Head of caudate nucleus (tissue), 42 donors: ENCODE measurements at regions not wholly inside any gene's neighbourhood (a gene's known extent, or its start where the extent isn't known, plus 50 kb on each side); places are given as distances from the start of the nearest gene placed in this dataset.

ENCODE experiments used
- DNase-seq, 42 donors: peaks; one replicate each; pipeline versions ENCODE4 v3.0.0 to v3.0.0-alpha.2; 2020 to 2021; ENCODE audit warnings: mixed read lengths in 7 of 42
- intact Hi-C: fragments of 100-400 bp; cut with DNase I; formaldehyde crosslinking; loops from one replicate; pipeline ENCODE4 v1.15.0; 2022

DNA sequence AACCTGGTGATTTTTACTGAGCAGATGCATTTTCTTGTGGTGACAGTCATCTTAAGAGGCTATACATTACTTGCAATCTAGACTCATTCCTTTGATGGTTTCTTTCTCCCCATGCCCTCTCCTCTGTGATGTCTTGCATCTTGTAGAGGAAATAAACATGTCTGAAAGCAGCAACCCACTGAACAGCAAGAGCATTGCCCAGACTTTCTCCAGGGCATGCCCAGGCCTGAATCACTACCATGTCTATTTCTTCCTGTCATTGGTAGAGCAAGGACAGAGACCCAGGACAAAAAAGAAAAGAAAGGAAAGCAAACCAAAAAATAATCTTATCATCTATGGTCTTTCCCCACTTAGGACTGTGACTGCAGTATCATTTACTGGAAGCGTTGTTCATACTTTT lies 326.1 kb downstream of the HNRNPD start:
- no peak for DNase-seq
- intact Hi-C loops, result no loop called here

DNA sequence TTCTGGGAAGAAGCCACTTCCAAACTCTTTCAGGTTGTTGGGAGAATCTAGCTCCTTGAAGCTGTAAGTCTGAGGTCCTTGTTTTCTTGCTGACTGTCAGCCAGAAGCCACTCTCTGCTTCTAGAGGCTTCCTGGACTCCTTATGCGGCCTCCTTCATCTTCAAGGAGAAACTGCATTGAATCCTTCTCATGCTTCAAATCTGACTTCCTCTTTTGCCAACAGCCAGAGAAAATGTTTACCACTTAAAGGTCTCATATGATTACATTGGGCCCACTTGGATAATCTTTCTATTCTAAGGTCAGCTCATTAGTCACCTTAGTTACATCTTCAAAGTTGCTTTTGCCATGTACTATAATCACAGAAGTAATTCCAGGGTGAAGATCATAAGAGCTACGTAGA lies 327.0 kb downstream of the HNRNPD start:
- no peak for DNase-seq
- intact Hi-C loops, result no loop called here

DNA sequence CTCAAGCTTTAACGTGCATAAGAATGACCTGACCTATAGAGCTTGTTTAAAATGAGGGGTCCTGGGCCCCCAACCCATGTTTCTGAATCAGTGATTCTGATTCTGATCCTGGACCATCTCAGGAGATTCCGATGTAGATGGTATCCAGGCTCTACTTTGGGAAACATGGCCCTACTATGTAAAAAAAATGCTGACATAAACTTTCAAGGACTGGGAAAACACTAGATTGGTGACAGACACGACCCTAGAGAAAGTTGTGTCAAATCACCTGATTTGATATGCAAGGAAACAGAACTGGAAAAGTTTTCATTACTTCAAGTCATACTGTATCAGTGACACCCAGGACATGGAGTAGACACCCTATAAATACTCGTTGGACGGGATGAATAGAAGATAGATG lies 328.5 kb downstream of the HNRNPD start:
- intact Hi-C loops, result no loop called here
- DNase-seq, result no peak

DNA sequence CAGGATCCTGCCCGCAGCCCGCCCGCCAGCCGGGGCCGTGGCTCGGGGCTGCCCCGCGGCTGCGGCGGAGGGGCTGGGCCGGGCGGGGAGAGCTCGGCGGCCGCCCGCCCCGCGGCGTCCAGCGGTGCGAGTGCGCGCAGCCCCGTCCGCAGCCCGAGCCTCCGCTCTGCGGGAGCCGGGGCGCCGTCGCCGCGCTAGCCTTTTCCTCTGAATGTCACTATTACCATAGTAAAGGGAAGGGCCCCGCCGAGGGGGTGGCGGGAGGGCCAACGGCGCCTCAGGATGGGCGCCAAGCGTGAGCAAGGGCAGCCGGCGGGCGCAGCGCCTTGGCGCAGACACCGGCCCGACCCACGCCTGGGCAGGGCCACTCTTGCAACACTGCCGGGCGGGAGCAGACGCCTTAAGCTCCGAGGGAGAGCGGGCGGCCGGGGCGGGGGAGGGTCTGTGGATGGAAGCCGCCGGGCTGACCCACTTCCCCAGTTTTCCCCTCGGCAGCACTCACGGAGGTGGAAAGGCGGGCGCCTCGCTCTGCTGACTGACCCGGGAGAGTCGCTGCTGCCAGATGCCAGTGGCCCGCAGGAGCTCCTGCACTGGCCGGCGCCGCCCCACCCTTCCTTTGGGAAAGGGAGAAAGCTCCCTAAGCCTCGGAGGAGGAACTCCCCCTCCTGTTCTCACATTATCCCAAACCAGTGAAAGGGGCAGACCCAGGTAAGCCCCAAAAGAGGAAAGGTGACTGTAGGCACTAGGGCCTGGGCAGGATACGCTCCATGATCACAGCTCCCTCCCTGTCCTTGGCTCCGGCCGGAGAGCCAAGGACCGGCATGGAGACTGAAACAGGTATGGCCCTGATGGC lies 329.4 kb downstream of the HNRNPD start:
- intact Hi-C loops, result no loop called here
- peak; percentile 13 to 88 (median 66) for DNase-seq

DNA sequence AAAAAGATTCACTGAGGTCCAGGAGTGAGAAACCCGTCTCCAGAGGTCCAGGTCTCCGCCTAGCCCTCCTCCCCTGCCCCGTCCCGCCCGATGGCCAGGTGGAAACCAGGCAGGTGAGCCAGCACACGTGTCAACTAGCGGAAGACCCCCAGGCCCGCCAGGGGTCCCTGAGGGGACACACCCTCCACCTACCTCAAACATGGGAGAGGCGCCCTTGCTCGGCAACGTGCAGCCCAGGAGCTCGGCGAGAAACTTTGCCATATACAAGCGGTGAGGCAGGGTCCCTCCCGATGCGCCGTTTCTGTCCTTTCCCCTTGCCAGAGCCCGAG lies 330.0 kb downstream of the HNRNPD start:
- intact Hi-C loops, result no loop called here
- DNase-seq, result peak in 3 of 42 donors; percentile 7 to 43 (median 10)

DNA sequence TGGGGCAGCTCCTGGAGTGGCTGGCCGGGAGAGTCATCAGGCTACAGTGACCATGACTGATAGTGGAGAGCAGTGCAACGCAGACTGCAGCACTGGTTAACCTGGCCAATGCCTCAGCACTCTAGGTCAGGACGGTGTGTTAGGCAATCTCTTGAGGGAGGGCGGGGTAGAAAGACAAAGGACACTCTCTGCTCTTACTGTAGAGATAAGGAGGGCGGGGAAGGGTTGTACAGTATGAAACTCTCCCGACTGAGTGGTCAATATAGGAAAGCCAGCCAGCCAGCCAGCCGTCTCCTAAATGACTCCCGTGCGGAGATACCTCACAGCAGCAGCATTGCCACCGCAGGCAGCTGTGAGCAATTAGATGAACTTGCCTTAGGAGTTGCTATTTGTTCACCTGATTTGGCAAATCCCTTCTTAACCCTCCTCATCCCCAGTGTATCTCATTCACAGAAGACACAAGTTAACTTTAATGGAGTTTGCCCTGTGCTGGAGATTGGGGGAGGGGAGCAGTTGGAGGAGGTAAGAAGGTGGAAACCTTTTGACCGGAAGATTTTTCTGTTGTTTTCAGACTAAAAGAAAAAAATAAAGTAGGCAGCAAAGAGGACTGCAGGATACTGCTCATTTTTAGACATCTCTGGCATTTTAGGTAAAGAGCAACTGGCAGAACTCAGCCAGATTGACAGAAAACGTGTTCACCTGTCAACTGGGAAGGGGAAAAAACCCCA lies 330.5 kb downstream of the HNRNPD start:
- DNase-seq, result no peak
- intact Hi-C loops, result no loop called here

DNA sequence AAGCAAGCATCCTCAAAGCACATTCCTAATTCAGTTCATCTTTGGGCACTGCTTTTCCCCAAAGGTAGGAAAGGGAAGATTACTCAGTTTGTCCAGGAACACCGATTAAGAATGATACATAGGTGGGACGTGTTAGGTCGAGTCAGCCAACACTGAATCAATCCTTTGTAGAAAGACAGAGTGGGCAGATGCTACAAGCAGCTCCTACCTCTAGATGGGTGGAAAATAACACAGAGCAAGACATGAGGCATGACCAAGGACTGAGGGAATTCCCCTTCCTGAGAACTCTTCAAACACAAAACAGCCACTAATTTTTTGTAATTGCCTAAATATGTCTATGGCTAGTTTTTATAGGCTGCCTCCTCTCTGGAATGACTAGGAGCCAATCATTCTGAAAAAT lies 331.7 kb downstream of the HNRNPD start:
- intact Hi-C loops, result no loop called here
- DNase-seq, result no peak

DNA sequence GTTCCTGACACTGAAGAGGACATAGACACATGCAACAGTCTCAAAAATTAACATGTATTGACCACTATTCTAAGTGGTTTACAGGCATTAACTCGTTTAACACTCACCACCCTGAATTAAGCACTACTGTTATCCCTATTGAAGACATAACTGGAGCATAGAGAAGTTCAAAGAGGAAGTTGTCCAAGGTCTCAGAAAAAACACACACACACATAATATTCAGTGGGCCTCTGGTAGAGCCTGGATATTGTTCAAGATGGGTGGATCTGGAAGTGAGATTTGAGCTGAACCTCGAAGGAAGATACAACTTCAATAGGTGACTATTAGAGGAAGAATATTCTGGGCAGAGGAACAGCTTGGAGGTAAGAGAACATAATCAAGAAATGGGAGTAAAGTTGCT lies 334.9 kb downstream of the HNRNPD start:
- intact Hi-C loops, result no loop called here
- DNase-seq, result no peak

DNA sequence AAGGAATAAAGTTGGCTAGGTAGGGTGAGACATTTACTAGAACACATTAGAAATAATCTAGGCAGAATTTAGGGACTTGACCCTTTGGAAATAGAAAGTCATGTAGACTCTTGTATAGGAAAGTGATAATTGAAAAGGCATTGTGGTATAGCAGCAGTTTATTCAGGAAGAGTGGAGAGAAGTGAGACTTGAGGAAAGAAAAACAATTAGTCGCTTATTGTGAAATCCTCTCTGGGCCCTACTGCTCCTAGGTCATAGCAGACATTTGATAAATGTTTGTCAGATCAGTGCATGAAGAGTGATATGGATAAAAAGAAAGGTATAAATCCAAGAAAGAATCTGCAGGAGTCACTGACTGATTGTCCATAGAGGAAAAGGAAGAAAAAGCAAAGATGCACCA lies 337.6 kb downstream of the HNRNPD start:
- intact Hi-C loops, result no loop called here

DNA sequence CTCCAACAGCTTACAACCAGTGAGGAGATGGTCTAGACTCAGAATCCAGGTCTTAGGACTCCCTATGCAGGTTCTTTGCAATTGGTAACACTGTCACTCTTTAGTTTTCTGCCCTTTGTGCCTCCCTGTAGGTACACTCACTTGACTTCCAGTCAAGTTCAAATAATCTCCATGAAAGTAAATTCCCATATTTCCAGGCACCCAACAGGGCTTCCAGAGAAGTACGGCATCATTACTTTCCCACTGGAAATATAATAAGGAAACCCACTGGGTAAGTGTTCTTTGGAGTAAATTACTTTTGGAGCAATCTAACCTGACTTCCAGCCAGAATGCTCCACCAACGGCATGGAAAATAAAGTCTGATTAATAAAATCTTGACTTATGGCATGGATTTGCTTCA lies 338.9 kb downstream of the HNRNPD start:
- intact Hi-C loops, result no loop called here
- no peak for DNase-seq

More for the DNA sequence above, 337.6 kb downstream of the HNRNPD start:
- DNase-seq, result no peak

DNA sequence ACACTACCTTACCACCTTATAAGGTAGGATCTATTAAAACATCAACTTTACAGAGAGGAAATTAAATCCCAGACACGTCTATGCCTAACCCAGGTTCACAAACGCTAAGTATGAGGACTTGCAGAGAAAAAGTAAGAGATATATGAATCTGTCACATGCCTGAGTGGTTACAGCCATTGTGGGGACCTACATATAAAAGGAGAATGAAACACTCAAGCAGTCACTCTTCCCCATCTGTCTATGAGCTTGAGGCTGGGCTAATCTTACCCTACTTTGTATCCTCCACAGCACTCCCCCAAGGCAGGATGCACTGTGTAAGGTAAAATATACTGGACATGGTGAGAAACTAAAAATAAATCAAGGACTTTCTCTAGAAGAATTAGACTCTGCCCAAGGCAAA lies 339.9 kb downstream of the HNRNPD start:
- intact Hi-C loops, result no loop called here
- DNase-seq, result no peak

DNA sequence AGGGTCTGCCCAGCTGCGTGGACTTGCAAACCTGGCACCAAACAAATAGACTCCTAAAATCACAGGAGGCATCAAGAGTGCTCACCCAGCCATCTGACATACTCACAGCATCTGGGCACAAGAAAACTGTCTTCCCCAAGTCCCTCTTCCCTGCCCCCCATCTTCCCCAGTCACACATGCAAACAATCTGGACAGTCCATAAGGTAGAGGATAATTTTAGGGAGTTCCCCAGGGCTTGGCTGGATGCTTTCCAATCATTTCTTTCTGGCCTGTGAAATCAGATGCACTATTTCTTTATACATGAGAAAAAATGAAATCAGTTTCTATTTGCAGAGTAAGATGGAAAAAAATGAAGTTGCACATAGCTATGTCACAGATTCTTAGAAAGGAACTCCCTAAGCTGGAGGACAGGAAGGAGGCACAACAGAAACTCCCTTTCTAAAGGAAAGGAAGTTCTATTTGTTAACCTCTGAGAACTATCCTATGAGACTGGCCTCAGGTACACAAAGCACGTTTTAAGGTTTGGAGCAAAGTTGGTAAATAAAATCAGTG lies 342.3 kb downstream of the HNRNPD start:
- intact Hi-C loops, result no loop called here
- no peak for DNase-seq

DNA sequence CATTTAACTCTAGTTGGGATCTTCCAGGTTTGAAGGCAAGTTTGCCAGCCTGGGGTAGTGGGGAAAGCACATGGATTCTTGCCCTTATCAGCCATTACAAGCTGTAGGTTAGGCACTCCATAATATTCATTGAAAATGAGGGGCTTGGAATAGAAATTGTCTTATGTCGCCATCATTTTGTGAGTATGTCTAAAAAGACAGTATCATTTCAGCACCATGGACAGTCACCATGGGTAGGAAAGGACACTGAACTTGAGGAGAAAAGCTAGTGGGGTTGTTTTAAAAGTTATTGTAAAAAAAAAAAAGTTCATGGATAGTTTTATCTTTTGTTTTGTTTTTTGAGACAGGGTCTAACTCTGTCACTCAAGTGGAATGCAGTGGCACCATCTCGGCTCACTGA lies 356.1 kb downstream of the HNRNPD start:
- DNase-seq, result no peak
- intact Hi-C loops, result no loop called here

DNA sequence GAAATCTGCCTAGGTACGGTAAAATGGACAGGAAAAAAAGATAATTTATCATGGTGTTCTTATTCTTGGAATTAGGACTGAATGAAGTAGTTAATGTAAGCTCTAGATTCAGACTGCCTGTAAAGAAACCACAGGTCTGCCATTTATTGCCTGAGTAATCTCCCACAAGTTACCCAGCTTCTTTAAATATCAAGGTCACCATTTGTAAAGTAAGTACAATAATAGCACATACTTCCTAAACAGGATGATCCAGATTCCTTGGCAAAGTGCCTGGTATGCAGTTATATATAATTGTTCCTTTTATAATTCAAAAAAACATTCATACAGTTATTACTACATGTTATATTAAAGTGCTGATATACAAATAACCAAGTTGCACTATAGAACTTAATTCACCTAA lies 368.6 kb downstream of the HNRNPD start:
- intact Hi-C loops, result no loop called here
- no peak for DNase-seq

DNA sequence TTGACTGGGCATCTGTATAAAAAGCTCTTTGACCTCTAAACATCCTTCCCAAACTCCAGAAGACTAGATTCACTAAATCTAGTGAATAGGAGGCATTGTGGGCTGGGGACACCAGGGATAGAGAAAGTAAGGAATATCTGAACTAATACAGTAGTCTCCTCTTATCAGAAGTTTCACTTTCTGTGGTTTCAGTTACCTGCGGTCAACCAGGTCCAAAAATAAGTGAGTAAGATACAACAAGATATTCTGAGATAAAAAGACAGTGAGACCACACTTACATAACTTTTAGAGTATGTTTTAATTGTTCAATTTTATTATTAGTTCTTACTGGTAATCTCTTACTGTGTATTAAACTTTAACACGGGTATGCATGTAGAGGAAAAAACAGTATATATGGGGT lies 376.5 kb downstream of the HNRNPD start:
- no peak for DNase-seq

DNA sequence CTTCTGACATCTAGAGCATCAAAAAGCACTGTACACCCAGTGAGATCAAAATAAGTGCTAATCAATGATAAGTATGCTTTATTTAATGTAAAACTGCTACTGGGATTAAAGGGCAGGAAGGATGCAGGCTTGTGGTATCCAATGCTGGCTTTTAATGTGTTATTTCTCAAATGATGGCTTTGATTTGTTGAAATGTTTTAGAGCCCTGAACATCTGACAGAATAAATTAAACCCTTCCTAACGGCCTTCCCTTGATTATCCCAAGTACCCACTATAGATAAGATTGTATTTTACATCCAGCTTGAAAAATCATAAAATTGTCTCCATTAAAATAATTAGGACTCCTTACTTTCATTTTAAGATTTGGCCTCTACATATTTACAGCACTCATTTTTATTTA lies 382.9 kb downstream of the HNRNPD start:
- no peak for DNase-seq
- intact Hi-C loops, result no loop called here

More for the DNA sequence above, 376.5 kb downstream of the HNRNPD start:
- intact Hi-C loops, result no loop called here

DNA sequence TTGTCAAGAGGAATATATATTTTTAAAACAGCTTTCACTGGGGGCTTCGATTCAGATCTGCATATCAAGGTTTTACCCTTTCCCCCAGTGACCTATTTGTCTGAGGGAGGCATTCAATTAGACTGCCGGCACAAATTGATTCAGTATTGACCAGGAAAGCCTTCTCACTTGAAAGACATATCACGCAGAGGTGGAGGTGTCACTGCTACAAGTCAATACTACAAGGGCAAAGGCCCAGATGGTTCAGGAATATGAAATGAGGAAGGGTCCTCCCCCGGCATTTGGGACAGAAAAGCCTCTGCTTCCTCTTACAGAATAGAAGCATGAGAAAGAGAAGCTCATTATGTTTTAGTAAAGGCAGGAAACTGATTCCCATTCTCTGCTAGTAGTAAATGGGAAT lies 383.6 kb downstream of the HNRNPD start:
- no peak for DNase-seq
- intact Hi-C loops, result no loop called here

DNA sequence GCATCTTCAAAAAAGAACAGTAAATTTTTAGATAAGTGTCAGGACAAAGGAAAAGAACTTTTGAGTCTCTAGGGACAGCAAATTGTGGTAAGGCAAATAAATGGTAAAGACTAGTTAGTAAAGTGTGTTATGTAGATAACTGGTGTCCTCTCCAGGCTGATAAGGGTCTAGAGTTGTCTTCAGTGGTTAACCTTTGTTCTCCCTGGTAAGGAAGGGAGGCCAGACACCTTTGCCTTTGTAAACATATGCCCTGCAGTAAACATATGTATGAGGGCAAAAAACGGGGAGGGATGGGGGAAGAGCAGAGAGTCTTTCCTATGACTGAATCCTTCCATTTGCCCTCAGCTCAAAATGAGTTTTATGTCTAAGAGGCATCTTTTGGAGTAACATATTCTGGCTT lies 384.6 kb downstream of the HNRNPD start:
- intact Hi-C loops, result no loop called here
- DNase-seq, result no peak

DNA sequence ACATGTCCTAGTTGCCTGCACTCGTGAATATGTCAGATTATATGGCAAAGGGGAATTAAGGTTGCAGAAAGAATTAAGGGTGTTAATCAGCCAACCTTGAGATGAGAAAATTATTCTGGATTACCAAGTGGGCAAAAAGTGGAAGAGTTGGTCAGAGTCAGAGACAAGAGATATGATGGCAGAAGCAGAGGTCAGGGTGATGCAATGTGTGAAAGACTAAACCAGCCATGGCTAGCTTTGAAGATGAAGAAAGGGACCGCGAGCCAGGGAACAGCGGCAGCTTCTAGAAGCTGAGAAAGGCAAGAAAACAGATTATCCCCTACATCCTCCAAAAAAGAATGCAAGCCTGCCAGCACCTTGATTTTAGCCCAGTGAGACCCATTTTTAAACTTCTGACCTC lies 385.6 kb downstream of the HNRNPD start:
- intact Hi-C loops, result no loop called here
- DNase-seq, result no peak

DNA sequence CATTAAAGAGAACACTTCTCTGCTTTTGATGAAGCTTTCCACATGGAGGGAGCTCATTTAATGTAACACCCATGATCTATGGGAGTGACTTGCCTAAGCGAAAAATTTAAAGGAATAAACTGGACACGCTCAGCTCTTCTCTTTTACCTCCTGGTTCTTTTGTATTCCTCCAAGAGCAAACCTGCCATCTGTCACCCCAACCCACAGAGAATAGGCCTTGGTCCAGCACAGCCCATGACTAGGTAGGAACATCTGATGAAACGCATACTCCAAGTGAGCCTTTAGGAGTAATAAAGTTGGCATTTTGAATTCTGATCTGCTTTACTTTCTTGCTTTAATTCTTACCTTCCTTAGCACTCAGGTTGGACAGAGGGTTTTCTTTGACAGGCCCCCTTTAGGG lies 389.0 kb downstream of the HNRNPD start:
- intact Hi-C loops, result no loop called here
- DNase-seq, result no peak
